Astrocyte (in vitro differentiated cells and primary cell): ENCODE measurements at regions not wholly inside any gene's neighbourhood (a gene's known extent, or its start where the extent isn't known, plus 50 kb on each side); places are given as distances from the start of the nearest gene placed in this dataset.

Source experiments
- DNase-seq: peaks from one replicate; pipeline ENCODE4 v3.0.0-alpha.2; 2010; ENCODE audit warnings: low read depth
- FAIRE-seq: peaks from 2 replicates; lab custom pipeline; 2011; peaks lifted over from hg19 to GRCh38; lab: Jason Lieb, UNC
- H2AFZ ChIP-seq: 2 replicates; pipeline ENCODE4 v1.6.0; 2012; ENCODE audit warnings: low read depth, low read length, inconsistent platforms
- H3K27ac ChIP-seq: 2 replicates; pipeline ENCODE4 v1.5.1; 2011; ENCODE audit warnings: low read depth, low read length, inconsistent platforms
- H3K27me3 ChIP-seq: 2 replicates; pipeline ENCODE4 v1.6.0; 2011; ENCODE audit warnings: low read length, inconsistent platforms; ENCODE audit not compliant: insufficient read depth
- H3K36me3 ChIP-seq: 2 replicates; pipeline ENCODE4 v1.5.1; 2011; ENCODE audit warnings: low read length, inconsistent platforms; ENCODE audit not compliant: insufficient read depth
- H3K4me1 ChIP-seq: 2 replicates; pipeline ENCODE4 v1.5.1; 2011; ENCODE audit warnings: low read length, inconsistent platforms; ENCODE audit not compliant: insufficient read depth
- H3K4me2 ChIP-seq: 2 replicates; pipeline ENCODE4 v1.6.0; 2012; ENCODE audit warnings: low read length, inconsistent platforms
- H3K4me3 ChIP-seq: 2 replicates; pipeline ENCODE4 v1.5.1; 2011; ENCODE audit warnings: low read depth, mild to moderate bottlenecking, low read length, inconsistent platforms; ENCODE audit not compliant: insufficient read depth
- H3K79me2 ChIP-seq: 2 replicates; pipeline ENCODE4 v1.6.0; 2012; ENCODE audit warnings: mild to moderate bottlenecking, low read length, inconsistent platforms; ENCODE audit not compliant: insufficient read depth
- H3K9ac ChIP-seq: 2 replicates; pipeline ENCODE4 v1.6.0; 2012; ENCODE audit warnings: mild to moderate bottlenecking, low read length, inconsistent platforms
- H3K9me3 ChIP-seq: 2 replicates; pipeline ENCODE4 v1.5.1; 2012; ENCODE audit warnings: low read depth, mild to moderate bottlenecking, low read length, inconsistent platforms; ENCODE audit not compliant: insufficient read depth
- H4K20me1 ChIP-seq: 2 replicates; pipeline ENCODE4 v1.6.0; 2012; ENCODE audit warnings: low read length, inconsistent platforms; ENCODE audit not compliant: insufficient read depth
- H3K27ac Mint-ChIP-seq: one replicate; pipeline ENCODE4 v1.8.0; 2021; ENCODE audit warnings: mild to moderate bottlenecking, mixed read lengths; ENCODE audit not compliant: unreplicated experiment
- H3K27me3 Mint-ChIP-seq: one replicate; pipeline ENCODE4 v1.8.0; 2021; ENCODE audit warnings: low read depth, mixed read lengths; ENCODE audit not compliant: unreplicated experiment
- H3K36me3 Mint-ChIP-seq: one replicate; pipeline ENCODE4 v1.8.0; 2021; ENCODE audit warnings: low read depth, mixed read lengths; ENCODE audit not compliant: unreplicated experiment
- H3K4me1 Mint-ChIP-seq: one replicate; pipeline ENCODE4 v1.8.0; 2021; ENCODE audit warnings: low read depth, mixed read lengths; ENCODE audit not compliant: unreplicated experiment
- H3K4me3 Mint-ChIP-seq: one replicate; pipeline ENCODE4 v1.8.0; 2021; ENCODE audit warnings: mild to moderate bottlenecking, moderate library complexity, mixed read lengths; ENCODE audit not compliant: unreplicated experiment
- H3K9me3 Mint-ChIP-seq: one replicate; pipeline ENCODE4 v1.8.0; 2021; ENCODE audit warnings: mild to moderate bottlenecking, mixed read lengths; ENCODE audit not compliant: unreplicated experiment
- EZH2 ChIP-seq: IDR thresholded peaks from 2 replicates; pipeline ENCODE4 v1.6.1; 2012; ENCODE audit warnings: mild to moderate bottlenecking, low read length, inconsistent platforms; ENCODE audit not compliant: insufficient read depth
- TF ChIP-seq, protein P1 (sequence below): IDR thresholded peaks from 2 replicates; pipeline ENCODE4 v1.5.1; 2011; ENCODE audit warnings: low read depth, mild to moderate bottlenecking, inconsistent platforms, low read length, moderate library complexity; ENCODE audit not compliant: insufficient read depth

DNA sequence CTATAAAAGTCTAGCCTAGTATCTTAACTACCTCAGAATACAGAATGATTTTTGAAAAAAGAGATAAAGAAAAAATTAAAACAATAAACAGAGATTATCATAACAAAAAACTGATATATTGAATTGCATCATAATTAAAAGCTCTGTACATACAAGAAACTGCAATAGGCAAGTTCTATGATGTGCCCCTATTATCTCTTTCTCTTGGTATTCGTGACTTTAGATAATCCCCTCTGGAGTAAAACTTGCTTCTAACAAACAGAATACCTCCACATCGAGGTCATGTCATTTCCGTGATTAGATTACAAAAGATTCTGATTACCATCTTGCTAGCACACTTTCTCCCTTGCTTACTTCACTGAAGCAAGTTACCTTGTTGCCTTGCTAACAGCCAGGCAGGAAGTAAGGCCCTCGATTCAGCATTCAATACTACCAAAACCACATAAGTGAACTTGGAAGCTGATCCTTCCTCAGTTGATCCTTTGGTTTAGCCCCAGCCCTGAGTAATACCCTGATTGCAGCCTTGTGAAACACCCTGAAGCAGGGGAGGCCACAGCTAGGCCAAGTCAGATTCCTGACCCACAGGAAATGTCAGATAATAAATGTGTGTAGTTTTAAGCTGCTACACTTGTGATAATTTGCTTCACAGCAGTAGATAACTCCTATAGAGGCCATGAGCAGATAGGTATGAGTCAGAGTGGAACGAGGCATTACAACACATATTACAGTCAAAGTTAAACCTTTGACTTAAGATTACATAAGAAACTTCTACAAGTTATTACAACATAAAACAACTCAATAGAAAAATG is 53.7 kb upstream of the TMX4 start:
- H3K9me3 Mint-ChIP-seq, result no peaks in the 10 kb centered on the region
- FAIRE-seq, result peak; percentile 9
- no peak for TF ChIP-seq EZH2
- TF ChIP-seq, protein P1, sequence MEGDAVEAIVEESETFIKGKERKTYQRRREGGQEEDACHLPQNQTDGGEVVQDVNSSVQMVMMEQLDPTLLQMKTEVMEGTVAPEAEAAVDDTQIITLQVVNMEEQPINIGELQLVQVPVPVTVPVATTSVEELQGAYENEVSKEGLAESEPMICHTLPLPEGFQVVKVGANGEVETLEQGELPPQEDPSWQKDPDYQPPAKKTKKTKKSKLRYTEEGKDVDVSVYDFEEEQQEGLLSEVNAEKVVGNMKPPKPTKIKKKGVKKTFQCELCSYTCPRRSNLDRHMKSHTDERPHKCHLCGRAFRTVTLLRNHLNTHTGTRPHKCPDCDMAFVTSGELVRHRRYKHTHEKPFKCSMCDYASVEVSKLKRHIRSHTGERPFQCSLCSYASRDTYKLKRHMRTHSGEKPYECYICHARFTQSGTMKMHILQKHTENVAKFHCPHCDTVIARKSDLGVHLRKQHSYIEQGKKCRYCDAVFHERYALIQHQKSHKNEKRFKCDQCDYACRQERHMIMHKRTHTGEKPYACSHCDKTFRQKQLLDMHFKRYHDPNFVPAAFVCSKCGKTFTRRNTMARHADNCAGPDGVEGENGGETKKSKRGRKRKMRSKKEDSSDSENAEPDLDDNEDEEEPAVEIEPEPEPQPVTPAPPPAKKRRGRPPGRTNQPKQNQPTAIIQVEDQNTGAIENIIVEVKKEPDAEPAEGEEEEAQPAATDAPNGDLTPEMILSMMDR, result no peak

DNA sequence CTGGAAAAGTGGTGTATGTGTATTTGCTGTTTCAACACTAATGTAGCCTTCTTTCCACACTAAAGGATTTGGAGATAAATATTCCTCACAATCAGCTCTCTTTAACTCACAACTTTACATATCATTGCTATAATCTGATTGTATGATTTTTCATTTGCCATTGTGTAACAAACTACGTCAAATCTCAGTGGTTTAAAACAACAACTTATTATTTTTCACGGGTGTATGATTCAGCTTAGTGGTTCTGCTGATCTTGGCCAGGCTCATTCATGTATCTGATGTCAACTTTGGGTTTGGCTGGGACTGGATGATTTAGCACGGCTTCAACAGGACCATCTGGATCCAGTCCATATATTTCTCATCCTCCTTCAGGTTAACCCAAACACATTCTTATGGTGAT is 55.4 kb upstream of the TMX4 start:
- H3K79me2 ChIP-seq, result no peaks in the 10 kb centered on the region
- H3K9me3 ChIP-seq, result no peaks in the 10 kb centered on the region
- H3K4me1 ChIP-seq, result no peaks in the 10 kb centered on the region
- FAIRE-seq, result no peak
- no peak overlapping the region for H3K4me2 ChIP-seq
- H3K4me3 ChIP-seq, result no peak overlapping the region
- TF ChIP-seq EZH2, result no peak
- TF ChIP-seq, protein P1, result no peak
- no peak overlapping the region for H3K9ac ChIP-seq
- H4K20me1 ChIP-seq, result no peaks in the 10 kb centered on the region
- H3K27me3 Mint-ChIP-seq, result no peaks in the 10 kb centered on the region
- peaks cover 11% of the 10 kb centered on the region for H3K4me1 Mint-ChIP-seq
- no peaks in the 10 kb centered on the region for H3K27me3 ChIP-seq
- H3K4me3 Mint-ChIP-seq, result no peak overlapping the region
- DNase-seq, result peak; percentile 74
- no peak overlapping the region for H3K27ac ChIP-seq
- no peaks in the 10 kb centered on the region for H3K36me3 Mint-ChIP-seq
- H2AFZ ChIP-seq, result no peak overlapping the region
- no peaks in the 10 kb centered on the region for H3K36me3 ChIP-seq
- no peaks in the 10 kb centered on the region for H3K9me3 Mint-ChIP-seq
- no peak overlapping the region for H3K27ac Mint-ChIP-seq

More for the DNA sequence above, 53.7 kb upstream of the TMX4 start:
- peak; percentile 94 for DNase-seq
- H3K4me2 ChIP-seq, result peak overlapping the region; percentile 3
- Mint-ChIP-seq H3K4me3 (no peak overlapping the region), H3K36me3 (no peaks in the 10 kb centered on the region), H3K27ac (peak overlapping the region; percentile 89), H3K4me1 (peaks cover 11% of the 10 kb centered on the region), H3K27me3 (no peaks in the 10 kb centered on the region)
- no peaks in the 10 kb centered on the region for H3K27me3 ChIP-seq
- H3K79me2 ChIP-seq, result no peaks in the 10 kb centered on the region
- H3K9me3 ChIP-seq, result no peaks in the 10 kb centered on the region
- H4K20me1 ChIP-seq, result no peaks in the 10 kb centered on the region
- H3K9ac ChIP-seq, result no peak overlapping the region
- H2AFZ ChIP-seq, result peak overlapping the region; percentile 42
- no peaks in the 10 kb centered on the region for H3K36me3 ChIP-seq
- no peaks in the 10 kb centered on the region for H3K4me1 ChIP-seq
- no peak overlapping the region for H3K4me3 ChIP-seq
- no peak overlapping the region for H3K27ac ChIP-seq
